ENCODE measurements at regions not wholly inside any gene's neighbourhood (a gene's known extent, or its start where the extent isn't known, plus 50 kb on each side); places are given as distances from the start of the nearest gene placed in this dataset.

DNA sequence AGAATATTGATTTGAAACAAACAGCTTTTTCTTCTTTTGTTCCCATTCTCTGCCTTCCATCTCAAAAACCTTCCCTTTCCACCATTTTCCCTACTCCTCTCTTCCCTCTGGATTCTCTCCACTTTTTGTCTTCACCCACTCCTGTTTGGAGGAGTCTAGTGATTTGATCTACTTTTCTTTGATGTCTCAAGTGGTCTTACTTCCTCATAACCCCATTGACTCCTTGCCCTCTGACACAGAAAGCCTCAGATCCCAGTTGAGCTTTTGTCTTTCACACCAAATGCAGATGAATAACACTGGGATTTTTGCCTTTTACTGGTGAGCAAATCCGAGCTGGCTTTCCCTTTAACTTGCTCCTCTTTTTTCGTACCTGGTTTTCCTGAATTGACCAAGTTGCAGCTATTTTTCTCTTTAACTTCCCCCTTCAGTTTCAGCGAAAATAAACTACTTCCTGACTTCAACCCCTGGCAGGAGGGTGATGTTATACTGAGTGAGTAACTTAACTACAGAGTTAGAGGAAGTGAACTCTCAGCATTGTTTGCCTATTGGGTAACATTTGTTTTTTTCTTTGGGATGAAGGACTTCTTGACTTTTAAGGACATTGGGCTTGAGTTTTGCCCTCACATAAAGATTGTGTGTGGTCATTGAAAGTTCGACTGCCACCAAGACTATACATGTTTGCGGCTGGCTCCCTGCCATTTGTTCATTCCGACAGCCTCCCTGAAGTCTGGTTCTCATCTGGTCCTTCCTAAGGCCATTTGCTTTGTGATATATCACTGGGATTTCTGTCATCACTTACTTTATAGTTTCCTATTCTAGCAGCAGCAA, 392.8 kb upstream of the NR3C2 start:
- Mint-ChIP-seq H3K27ac (ENCODE audit: unreplicated experiment) (peak overlapping the region; percentile 15), H3K27me3 (ENCODE audit: unreplicated experiment) (peaks cover 1% of the 10 kb centered on the region), H3K4me1 (ENCODE audit: unreplicated experiment) (peaks cover 9% of the 10 kb centered on the region), H3K4me3 (ENCODE audit: unreplicated experiment) (no peak overlapping the region), H3K9me3 (ENCODE audit: unreplicated experiment) (no peaks in the 10 kb centered on the region), H3K36me3 (ENCODE audit: low read depth, unreplicated experiment) (no peaks in the 10 kb centered on the region)
- TF ChIP-seq, protein P1, sequence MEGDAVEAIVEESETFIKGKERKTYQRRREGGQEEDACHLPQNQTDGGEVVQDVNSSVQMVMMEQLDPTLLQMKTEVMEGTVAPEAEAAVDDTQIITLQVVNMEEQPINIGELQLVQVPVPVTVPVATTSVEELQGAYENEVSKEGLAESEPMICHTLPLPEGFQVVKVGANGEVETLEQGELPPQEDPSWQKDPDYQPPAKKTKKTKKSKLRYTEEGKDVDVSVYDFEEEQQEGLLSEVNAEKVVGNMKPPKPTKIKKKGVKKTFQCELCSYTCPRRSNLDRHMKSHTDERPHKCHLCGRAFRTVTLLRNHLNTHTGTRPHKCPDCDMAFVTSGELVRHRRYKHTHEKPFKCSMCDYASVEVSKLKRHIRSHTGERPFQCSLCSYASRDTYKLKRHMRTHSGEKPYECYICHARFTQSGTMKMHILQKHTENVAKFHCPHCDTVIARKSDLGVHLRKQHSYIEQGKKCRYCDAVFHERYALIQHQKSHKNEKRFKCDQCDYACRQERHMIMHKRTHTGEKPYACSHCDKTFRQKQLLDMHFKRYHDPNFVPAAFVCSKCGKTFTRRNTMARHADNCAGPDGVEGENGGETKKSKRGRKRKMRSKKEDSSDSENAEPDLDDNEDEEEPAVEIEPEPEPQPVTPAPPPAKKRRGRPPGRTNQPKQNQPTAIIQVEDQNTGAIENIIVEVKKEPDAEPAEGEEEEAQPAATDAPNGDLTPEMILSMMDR (IDR thresholded peaks at IDR 0.05; ENCODE audit: unreplicated experiment) = no peak
- no peak for DNase-seq (ENCODE audit: low spot score)

GRCh38 chr4:148831945-148832344, 389.7 kb upstream of the NR3C2 start:
- Mint-ChIP-seq H3K36me3 (ENCODE audit: low read depth, unreplicated experiment) (no peaks in the 10 kb centered on the region), H3K4me1 (ENCODE audit: unreplicated experiment) (peaks cover 9% of the 10 kb centered on the region), H3K27ac (ENCODE audit: unreplicated experiment) (no peak overlapping the region), H3K4me3 (ENCODE audit: unreplicated experiment) (no peak overlapping the region), H3K9me3 (ENCODE audit: unreplicated experiment) (no peaks in the 10 kb centered on the region), H3K27me3 (ENCODE audit: unreplicated experiment) (peaks cover 1% of the 10 kb centered on the region)
- DNase-seq (ENCODE audit: low spot score) = no peak
- TF ChIP-seq, protein P1 (IDR thresholded peaks at IDR 0.05; ENCODE audit: unreplicated experiment) = no peak

GRCh38 chr4:148828291-148828690, 386.1 kb upstream of the NR3C2 start:
- TF ChIP-seq, protein P1 (IDR thresholded peaks at IDR 0.05; ENCODE audit: unreplicated experiment) = no peak

DNA sequence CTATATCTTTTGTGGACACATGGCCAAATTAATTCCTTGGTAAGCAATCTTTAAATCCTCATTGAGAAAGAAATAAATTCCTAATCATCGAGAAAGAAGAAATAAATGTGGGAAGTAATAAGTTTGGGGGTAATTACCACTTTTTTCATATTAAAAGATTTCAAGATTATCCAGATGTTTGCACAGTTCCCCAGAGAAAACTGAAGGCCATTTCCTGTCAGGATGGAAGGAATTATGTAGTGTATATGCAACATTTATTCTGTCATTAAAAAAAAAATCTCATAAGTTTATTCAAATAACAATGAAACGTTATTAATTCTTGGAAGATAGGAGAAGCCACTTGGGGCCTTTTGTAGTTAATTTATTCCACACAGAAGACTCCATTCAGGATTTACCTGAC, 385.6 kb upstream of the NR3C2 start:
- H3K9me3 Mint-ChIP-seq (ENCODE audit: unreplicated experiment) = no peaks in the 10 kb centered on the region
- no peak overlapping the region for H3K4me3 Mint-ChIP-seq (ENCODE audit: unreplicated experiment)
- no peaks in the 10 kb centered on the region for H3K36me3 Mint-ChIP-seq (ENCODE audit: low read depth, unreplicated experiment)
- no peak overlapping the region for H3K27ac Mint-ChIP-seq (ENCODE audit: unreplicated experiment)
- no peak for DNase-seq (ENCODE audit: low spot score)
- TF ChIP-seq, protein P1 (IDR thresholded peaks at IDR 0.05; ENCODE audit: unreplicated experiment) = no peak
- no peaks in the 10 kb centered on the region for H3K4me1 Mint-ChIP-seq (ENCODE audit: unreplicated experiment)
- H3K27me3 Mint-ChIP-seq (ENCODE audit: unreplicated experiment) = no peaks in the 10 kb centered on the region

More at GRCh38 chr4:148828291-148828690, 386.1 kb upstream of the NR3C2 start:
- H3K9me3 Mint-ChIP-seq (ENCODE audit: unreplicated experiment) = no peaks in the 10 kb centered on the region
- no peaks in the 10 kb centered on the region for H3K4me1 Mint-ChIP-seq (ENCODE audit: unreplicated experiment)
- no peak for DNase-seq (ENCODE audit: low spot score)
- no peak overlapping the region for H3K27ac Mint-ChIP-seq (ENCODE audit: unreplicated experiment)
- H3K36me3 Mint-ChIP-seq (ENCODE audit: low read depth, unreplicated experiment) = no peaks in the 10 kb centered on the region
- H3K4me3 Mint-ChIP-seq (ENCODE audit: unreplicated experiment) = no peak overlapping the region
- H3K27me3 Mint-ChIP-seq (ENCODE audit: unreplicated experiment) = peaks cover 1% of the 10 kb centered on the region

DNA sequence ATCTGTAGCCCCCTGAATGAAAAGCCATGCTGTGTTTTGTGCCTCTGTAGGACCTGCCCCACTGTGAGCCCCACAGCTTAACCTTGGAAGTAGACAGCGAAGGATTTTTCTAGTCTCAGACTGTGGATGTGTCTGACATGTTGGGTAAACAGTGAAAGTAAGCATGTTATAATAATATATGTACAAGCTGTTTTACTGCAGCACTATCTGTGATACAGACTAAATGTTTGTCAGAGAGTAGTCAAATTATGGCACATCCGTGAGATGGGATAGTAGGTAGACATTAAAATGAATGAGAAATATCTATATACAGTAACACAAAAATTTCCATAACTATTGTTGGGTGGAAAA, 381.2 kb upstream of the NR3C2 start:
- DNase-seq (ENCODE audit: low spot score) = no peak
- Mint-ChIP-seq H3K36me3 (ENCODE audit: low read depth, unreplicated experiment) (no peaks in the 10 kb centered on the region), H3K4me3 (ENCODE audit: unreplicated experiment) (no peak overlapping the region), H3K9me3 (ENCODE audit: unreplicated experiment) (no peaks in the 10 kb centered on the region), H3K27ac (ENCODE audit: unreplicated experiment) (no peak overlapping the region), H3K27me3 (ENCODE audit: unreplicated experiment) (no peaks in the 10 kb centered on the region), H3K4me1 (ENCODE audit: unreplicated experiment) (no peaks in the 10 kb centered on the region)
- TF ChIP-seq, protein P1 (IDR thresholded peaks at IDR 0.05; ENCODE audit: unreplicated experiment) = no peak

Measured in endothelial cell (in vitro differentiated cells).